Ovary (tissue), 7 donors: ENCODE measurements at regions not wholly inside any gene's neighbourhood (a gene's known extent, or its start where the extent isn't known, plus 50 kb on each side); places are given as distances from the start of the nearest gene placed in this dataset.

Source experiments
- DNase-seq, 5 donors: peaks; one replicate each; pipeline ENCODE4 v3.0.0-alpha.2; 2019 to 2020
- H3K27ac ChIP-seq, 2 donors: fragments of 200-600 bp; one replicate each; pipeline versions ENCODE4 v1.5.1 to v1.8.0; 2019 to 2022
- H3K27me3 ChIP-seq: fragments of 200-600 bp; one replicate; pipeline ENCODE4 v1.8.0; 2022
- H3K36me3 ChIP-seq: fragments of 200-600 bp; sonication (generic); one replicate; pipeline ENCODE4 v1.5.1; 2019
- H3K4me1 ChIP-seq: one replicate; pipeline ENCODE4 v1.8.1; 2013; ENCODE audit warnings: mild to moderate bottlenecking, moderate library complexity; ENCODE audit not compliant: insufficient read depth
- H3K4me3 ChIP-seq: fragments of 200-600 bp; sonication (generic); one replicate; pipeline ENCODE4 v1.5.1; 2017
- H3K9me3 ChIP-seq, 2 donors: fragments of 200-600 bp in 1 of 2; sonication (generic) in 1 of 2; one replicate each; pipeline versions ENCODE4 v1.5.1 to v1.8.1; 2013 to 2019; ENCODE audit warnings: mild to moderate bottlenecking in 1 of 2, moderate library complexity in 1 of 2
- CTCF ChIP-seq, 3 donors: fragments of 450-650 bp in 2 of 3; fragments of 200-600 bp in 1 of 3; IDR thresholded peaks; one replicate each; pipeline versions ENCODE4 v1.5.1 to v1.8.0; 2016 to 2022; ENCODE audit warnings: antibody characterized with exemption in 3 of 3, mild to moderate bottlenecking in 1 of 3
- EP300 ChIP-seq: sonication (generic); formaldehyde crosslinking; IDR thresholded peaks from one replicate; pipeline ENCODE4 v1.6.1; 2017; ENCODE audit warnings: antibody characterized with exemption
- POLR2A ChIP-seq: fragments of 450-650 bp; IDR thresholded peaks from one replicate; pipeline ENCODE4 v1.6.1; 2017; ENCODE audit warnings: antibody characterized with exemption, mild to moderate bottlenecking, moderate library complexity
- WGBS, 3 donors: extraction: QIAGEN DNeasy Blood & Tissue Kit in 1 of 3; methylation state at CpG; one replicate each; pipeline versions ENCODE4 v1.1.5 to v1.1.7; 2013 to 2017; 5-methylcytosine and 5-hydroxymethylcytosine counted together
- intact Hi-C, 4 donors: fragments of 100-400 bp; cut with DNase I; formaldehyde crosslinking; loops; one replicate each; pipeline versions ENCODE4 v1.11.0 to v1.15.1; 2022 to 2023
- donor health status: DM: no; HTN: no; CAD: no; lungs with moderate emphysema.
- donor health status: DM: no; HTN: no; CAD: no.
- donor health status: Bipolar disorder and iron deficiency.
- donor health status: DM: no; HTN: no; CAD: no.
- donor health status: DM: yes; HTN: yes; CAD: no.

- H3K4me3 ChIP-seq, result no peak overlapping the region
- 43 to 64% (median 54%) methylated on average over 1 of the region's 1 CpG for WGBS, 3 donors
- no peak overlapping the region for H3K27ac ChIP-seq
- H3K27me3 ChIP-seq, result no peaks in the 10 kb centered on the region
- intact Hi-C loops, result no loop called here
- H3K9me3 ChIP-seq, result no peaks in the 10 kb centered on the region
- no peaks in the 10 kb centered on the region for H3K4me1 ChIP-seq
- DNase-seq, result no peak
- H3K36me3 ChIP-seq, result no peaks in the 10 kb centered on the region
- TF ChIP-seq EP300, result no peak
- no peak for TF ChIP-seq POLR2A
Measured at GRCh38 chr5:166712447-166713185, 1578.8 kb upstream of the WWC1 start.

GRCh38 chr5:166713295-166713694, 1578.2 kb upstream of the WWC1 start:
- H3K9me3 ChIP-seq, result no peaks in the 10 kb centered on the region
- H3K27ac ChIP-seq, result no peak overlapping the region
- H3K36me3 ChIP-seq, result no peaks in the 10 kb centered on the region
- 77 to 85% (median 82%) methylated on average over 8 of the region's 8 CpGs for WGBS, 3 donors
- no peak overlapping the region for H3K4me3 ChIP-seq
- intact Hi-C loops, result no loop called here
- no peaks in the 10 kb centered on the region for H3K27me3 ChIP-seq
- TF ChIP-seq CTCF (IDR thresholded peaks at IDR 0.05) (no peak), POLR2A (no peak), EP300 (no peak)
- DNase-seq, result no peak
- H3K4me1 ChIP-seq, result no peaks in the 10 kb centered on the region

- no peak for DNase-seq
- TF ChIP-seq EP300 (no peak), CTCF (IDR thresholded peaks at IDR 0.05) (no peak), POLR2A (no peak)
- intact Hi-C loops, result no loop called here
- Histone ChIP-seq H3K4me1 (no peaks in the 10 kb centered on the region), H3K27ac (no peak overlapping the region), H3K9me3 (no peaks in the 10 kb centered on the region), H3K4me3 (no peak overlapping the region), H3K36me3 (no peaks in the 10 kb centered on the region), H3K27me3 (no peaks in the 10 kb centered on the region)
- 71 to 91% (median 77%) methylated on average over 6 of the region's 6 CpGs for WGBS, 3 donors
Measured at GRCh38 chr5:166716856-166717492, 1574.5 kb upstream of the WWC1 start.

- Histone ChIP-seq H3K27ac (no peak overlapping the region), H3K9me3 (no peaks in the 10 kb centered on the region), H3K4me3 (no peak overlapping the region), H3K27me3 (no peaks in the 10 kb centered on the region), H3K36me3 (no peaks in the 10 kb centered on the region), H3K4me1 (no peaks in the 10 kb centered on the region)
- TF ChIP-seq CTCF (IDR thresholded peaks at IDR 0.05) (no peak), POLR2A (no peak), EP300 (no peak)
- no peak for DNase-seq
- intact Hi-C loops, result no loop called here
- 53 to 74% (median 59%) methylated on average over 2 of the region's 2 CpGs for WGBS, 3 donors
Measured at GRCh38 chr5:166719991-166720390, 1571.5 kb upstream of the WWC1 start.

GRCh38 chr5:166722939-166723338, 1568.5 kb upstream of the WWC1 start:
- no peaks in the 10 kb centered on the region for H3K36me3 ChIP-seq
- no peak overlapping the region for H3K27ac ChIP-seq
- WGBS, 3 donors, result 87 to 95% (median 95%) methylated on average over 2 of the region's 2 CpGs
- no peaks in the 10 kb centered on the region for H3K27me3 ChIP-seq
- H3K9me3 ChIP-seq, result no peaks in the 10 kb centered on the region
- H3K4me3 ChIP-seq, result no peak overlapping the region
- no peaks in the 10 kb centered on the region for H3K4me1 ChIP-seq
- TF ChIP-seq CTCF (IDR thresholded peaks at IDR 0.05), result no peak
- no peak for TF ChIP-seq POLR2A
- TF ChIP-seq EP300, result no peak
- no peak for DNase-seq
- intact Hi-C loops, result no loop called here
